Upper lobe of left lung (tissue), 4 donors: ENCODE measurements at regions not wholly inside any gene's neighbourhood (a gene's known extent, or its start where the extent isn't known, plus 50 kb on each side); places are given as distances from the start of the nearest gene placed in this dataset.

Experiments
- CTCF ChIP-seq, 6 experiments: fragments of 450-650 bp in 4 of 6; fragments of 200-600 bp in 2 of 6; sonication (generic) in 2 of 6; IDR thresholded peaks; one replicate each; pipeline ENCODE4 v1.5.1; 2016 to 2019; ENCODE audit warnings: antibody characterized with exemption in 6 of 6
- POLR2A ChIP-seq, 4 donors: fragments of 450-650 bp; IDR thresholded peaks; one replicate each; pipeline ENCODE4 v1.5.1; 2016 to 2017; ENCODE audit warnings: antibody characterized with exemption in 4 of 4, mild to moderate bottlenecking in 2 of 4
- POLR2AphosphoS5 ChIP-seq, 2 donors: sonication (generic); formaldehyde crosslinking; IDR thresholded peaks; one replicate each; pipeline ENCODE4 v1.5.1; 2017; ENCODE audit warnings: antibody characterized with exemption in 2 of 2

DNA sequence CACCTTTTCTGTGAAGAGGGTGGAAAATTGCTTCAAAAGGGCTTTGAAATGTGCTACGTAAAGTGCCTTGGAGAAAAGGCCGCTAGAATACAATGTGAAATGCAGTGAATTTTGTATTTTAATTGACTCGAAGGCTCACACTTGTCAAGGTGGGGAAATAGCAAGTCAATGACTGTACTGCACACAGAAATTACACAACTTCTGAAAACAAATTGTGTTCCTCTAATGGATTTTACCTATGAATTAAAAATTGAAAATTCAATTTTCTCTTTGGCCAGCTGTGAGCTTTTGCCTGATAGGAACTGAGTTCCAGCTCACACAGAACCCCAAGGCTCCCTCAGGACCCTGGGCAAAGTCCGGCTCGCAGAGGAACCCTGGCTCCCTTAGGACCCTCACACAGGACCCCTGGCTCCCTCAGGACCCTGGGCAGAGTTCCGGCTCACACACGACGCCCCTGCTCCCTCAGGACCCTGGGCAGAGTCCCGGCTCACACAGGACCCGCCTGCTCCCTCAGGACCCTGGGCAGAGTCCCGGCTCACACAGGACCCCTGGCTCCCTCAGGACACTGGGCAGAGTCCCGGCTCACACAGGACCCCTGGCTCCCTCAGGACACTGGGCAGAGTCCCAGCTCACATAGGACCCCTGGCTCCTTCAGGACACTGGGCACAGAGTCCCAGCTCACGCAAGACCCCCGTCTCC lies 324.9 kb downstream of the UQCRFS1 start:
- no peak for TF ChIP-seq CTCF (IDR thresholded peaks at IDR 0.05)
- no peak for TF ChIP-seq POLR2A (IDR thresholded peaks at IDR 0.05)
- TF ChIP-seq POLR2AphosphoS5 (IDR thresholded peaks at IDR 0.05) = no peak
